Hepatocyte (in vitro differentiated cells): ENCODE measurements at regions not wholly inside any gene's neighbourhood (a gene's known extent, or its start where the extent isn't known, plus 50 kb on each side); places are given as distances from the start of the nearest gene placed in this dataset.

Experiments
- EZH2 ChIP-seq: fragments of 200-600 bp; sonication (generic); IDR thresholded peaks from 2 replicates; pipeline ENCODE4 v1.6.1; 2016; ENCODE audit warnings: antibody characterized with exemption, mild to moderate bottlenecking, borderline replicate concordance
- EZH2phosphoT487 ChIP-seq: fragments of 200-600 bp; sonication (generic); IDR thresholded peaks from one replicate; pipeline ENCODE4 v1.6.1; 2018; ENCODE audit warnings: antibody characterized with exemption, mild to moderate bottlenecking, low read depth, moderate library complexity; ENCODE audit not compliant: unreplicated experiment, severe bottlenecking
- TF ChIP-seq, protein P1 (sequence below): fragments of 200-600 bp; sonication (generic); IDR thresholded peaks from 2 replicates; pipeline ENCODE4 v1.5.1; 2016; ENCODE audit warnings: antibody characterized with exemption, mild to moderate bottlenecking; ENCODE audit not compliant: poor library complexity

DNA sequence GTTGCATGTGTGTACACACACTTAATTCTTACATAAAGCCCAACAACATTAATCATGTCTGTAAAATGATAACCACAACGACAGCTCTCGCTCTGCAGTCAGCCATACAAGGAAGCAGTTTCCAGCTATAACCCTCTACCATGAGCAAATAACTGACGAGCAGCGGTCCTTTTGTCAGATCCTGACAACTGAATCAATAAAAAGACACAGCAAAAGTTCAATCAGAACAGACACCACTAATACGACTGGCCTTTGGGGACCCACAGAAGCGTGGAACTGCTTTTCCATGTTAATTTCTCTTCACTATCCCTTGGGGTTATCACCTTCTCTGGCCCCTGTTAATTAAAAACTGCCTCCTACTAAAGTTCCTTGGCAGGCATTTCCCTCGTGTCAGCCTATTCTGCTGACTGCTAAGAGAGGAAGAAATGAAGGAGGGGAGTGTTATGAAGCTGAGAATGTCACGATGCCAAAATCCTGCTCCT, 722.8 kb upstream of the GRAMD2B start:
- TF ChIP-seq, protein P1, sequence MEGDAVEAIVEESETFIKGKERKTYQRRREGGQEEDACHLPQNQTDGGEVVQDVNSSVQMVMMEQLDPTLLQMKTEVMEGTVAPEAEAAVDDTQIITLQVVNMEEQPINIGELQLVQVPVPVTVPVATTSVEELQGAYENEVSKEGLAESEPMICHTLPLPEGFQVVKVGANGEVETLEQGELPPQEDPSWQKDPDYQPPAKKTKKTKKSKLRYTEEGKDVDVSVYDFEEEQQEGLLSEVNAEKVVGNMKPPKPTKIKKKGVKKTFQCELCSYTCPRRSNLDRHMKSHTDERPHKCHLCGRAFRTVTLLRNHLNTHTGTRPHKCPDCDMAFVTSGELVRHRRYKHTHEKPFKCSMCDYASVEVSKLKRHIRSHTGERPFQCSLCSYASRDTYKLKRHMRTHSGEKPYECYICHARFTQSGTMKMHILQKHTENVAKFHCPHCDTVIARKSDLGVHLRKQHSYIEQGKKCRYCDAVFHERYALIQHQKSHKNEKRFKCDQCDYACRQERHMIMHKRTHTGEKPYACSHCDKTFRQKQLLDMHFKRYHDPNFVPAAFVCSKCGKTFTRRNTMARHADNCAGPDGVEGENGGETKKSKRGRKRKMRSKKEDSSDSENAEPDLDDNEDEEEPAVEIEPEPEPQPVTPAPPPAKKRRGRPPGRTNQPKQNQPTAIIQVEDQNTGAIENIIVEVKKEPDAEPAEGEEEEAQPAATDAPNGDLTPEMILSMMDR = no peak
- no peak for TF ChIP-seq EZH2phosphoT487
- no peak for TF ChIP-seq EZH2
